Hypothalamus (tissue), 51 donors: ENCODE measurements at regions not wholly inside any gene's neighbourhood (a gene's known extent, or its start where the extent isn't known, plus 50 kb on each side); places are given as distances from the start of the nearest gene placed in this dataset.
"Not testable (repeated sequence)": the region's sequence is repeated elsewhere in the genome, so short reads cannot be mapped to it uniquely, and the experiment has no call there.

Experiments used
- DNase-seq, 51 donors: peaks; one replicate each; lab custom pipeline; 2025; lab: John Stamatoyannopoulos, UW

- no peak for DNase-seq
Measured at GRCh38 chr1:79283451-79283850, 276.9 kb upstream of the ADGRL4 start.

DNA sequence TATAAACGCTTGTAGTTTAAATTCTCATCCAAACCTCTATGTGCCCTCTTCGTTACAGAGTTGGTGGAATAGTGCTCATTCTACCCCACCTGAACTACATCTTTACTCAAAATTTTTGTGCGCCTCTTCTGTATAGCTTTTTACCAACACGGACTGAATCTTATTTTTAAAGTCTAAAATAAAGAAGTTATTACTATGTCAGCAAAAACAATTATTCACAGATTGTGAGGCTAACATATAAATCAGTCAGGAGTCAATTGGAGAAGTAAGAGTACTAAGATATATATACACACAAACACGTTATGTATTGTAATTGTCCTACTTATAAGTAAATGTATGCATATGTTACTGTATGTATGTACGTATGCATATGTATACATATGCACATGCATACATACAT lies 274.9 kb upstream of the ADGRL4 start:
- no peak for DNase-seq

DNA sequence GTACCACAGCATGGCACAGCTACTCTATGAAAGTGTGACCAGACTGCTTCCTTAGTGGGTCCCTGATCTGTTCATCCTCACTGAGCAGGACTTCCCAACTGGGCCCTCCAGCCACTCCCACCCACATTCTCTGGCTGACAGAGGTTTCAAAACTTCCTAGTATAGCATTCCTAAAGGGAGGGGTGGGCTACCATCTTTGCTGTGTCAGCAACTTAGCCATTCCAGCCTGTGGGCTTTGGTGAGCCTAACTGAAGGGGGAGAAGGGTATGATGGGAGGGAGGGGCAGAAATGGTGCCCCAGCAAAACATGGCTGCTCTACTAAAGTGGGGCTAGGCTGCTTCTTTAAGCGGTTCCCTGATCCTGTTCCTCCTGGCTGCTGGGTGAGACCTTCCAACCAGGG lies 265.2 kb upstream of the ADGRL4 start:
- DNase-seq, result no peak

DNA sequence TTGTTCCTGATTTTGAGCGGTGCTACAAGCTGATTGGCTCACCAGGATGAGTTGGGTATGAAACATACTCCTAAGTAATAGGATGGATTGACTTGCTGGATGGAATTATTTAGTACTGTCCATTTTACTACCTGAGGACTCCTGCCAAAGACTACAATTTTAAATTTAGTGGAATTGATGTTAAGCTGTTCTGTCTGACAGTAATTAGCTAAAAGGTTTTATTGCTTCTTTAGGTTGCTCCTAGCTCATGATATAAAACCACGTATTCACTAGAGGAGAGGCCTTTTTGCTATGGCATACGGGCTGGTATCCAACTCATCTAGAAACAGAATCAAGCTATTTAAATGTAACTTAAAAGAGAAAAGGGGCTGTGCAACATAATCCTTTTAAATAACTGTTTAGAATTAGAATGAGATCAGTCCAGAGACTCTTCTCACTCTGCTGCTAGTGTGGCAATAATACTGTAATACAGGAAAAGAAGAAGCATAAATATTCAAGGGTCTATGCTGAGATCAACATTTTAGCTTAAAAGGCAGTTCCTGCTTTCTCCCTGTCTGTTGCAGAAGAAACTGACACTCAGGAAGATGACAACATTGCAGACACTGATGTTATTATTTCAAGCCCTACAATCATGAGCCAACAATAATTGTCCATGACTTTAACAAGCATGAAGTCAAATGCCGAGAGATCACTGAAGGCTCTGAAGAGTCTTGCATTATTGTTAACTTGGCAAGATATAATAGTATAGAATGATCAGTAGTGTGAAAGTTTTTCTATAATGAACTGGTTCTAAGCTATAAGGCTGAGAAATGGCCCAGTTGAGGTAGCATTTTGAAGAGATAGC lies 258.7 kb upstream of the ADGRL4 start:
- no peak for DNase-seq

DNA sequence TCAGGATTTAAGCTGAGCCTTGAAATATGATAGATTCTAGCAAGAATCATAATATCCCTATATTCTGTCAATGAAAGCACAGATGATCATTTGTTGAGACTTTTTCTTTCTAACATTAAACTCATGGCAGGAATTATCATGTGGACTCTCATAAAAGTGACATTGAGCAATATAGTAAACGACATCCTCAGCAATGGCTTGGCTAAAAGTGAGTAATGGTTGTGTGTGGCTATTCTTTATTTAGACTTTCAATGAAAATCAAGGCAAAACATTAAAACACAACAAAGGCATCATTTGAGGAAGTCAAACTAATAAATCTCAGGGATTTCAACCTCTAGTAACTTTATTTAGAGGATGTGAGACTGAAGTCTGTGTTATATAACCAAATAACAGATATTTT lies 257.8 kb upstream of the ADGRL4 start:
- DNase-seq, result no peak

DNA sequence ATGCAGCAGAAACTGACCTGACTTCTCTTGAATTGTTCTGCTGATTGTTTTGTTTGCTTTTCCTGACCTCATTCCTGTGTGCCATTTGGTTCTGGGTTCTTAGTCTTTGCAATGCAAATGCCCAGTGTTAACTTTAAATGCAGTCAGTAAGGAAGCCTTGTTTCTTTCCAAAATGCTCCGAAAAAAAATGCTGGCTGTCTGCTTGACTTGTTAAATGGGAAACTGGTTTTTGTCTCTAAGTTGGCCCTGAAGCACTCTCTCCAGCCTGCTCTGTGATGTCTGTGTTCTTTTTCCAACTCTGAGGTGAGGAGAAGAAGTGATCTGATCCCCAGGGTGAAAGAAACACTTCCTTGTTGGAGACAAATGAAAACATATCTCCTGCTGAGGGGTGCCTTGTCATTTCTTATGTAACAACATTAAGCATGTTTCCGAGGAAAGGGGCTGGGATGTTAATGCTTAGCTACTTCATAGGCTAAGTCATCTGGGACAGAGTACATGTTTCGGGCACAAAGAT lies 256.3 kb upstream of the ADGRL4 start:
- DNase-seq, result peak in 1 of 51 donors; percentile 7

DNA sequence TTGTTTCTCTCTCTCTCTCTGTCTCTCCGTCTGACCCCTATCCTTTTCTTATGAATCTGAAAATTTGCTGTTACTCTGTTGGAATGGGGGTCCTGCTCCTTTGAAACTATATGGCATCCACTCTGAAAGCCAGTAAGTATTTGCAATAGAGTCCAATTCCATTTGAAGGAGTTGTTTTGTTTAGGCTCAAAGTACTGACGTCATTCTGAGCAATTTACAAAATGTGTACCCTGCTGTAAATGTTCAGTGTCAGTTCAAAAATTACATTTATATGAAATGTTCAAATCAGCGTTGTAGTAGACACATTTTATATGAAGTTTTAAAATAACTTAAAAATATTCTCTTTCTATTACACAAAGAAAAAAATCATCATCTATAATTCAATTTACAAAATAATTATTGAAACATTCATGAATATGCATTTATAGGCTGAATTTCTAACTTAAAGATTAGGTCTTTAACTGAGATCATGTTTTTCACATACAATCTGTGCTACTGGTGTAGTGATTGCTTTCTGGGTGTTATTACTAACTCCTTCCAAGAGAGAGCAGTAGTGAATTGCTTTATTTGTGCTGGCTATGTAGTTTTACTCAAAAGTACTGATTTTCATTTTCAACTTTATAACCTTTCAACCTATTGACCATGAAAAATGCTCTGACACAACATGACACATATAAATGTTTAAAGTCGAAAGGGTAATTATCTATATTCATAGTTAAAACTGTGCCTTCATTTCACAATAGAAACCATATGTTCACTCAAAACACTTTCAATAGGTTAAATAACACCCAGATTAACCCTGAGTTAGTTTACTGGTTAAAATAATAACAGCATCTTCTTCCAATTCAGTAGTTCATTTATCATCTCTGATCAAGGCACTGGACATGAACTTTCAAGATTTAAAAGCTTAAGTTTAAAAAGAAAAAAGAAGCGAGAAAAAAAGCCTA lies 253.1 kb upstream of the ADGRL4 start:
- DNase-seq, result no peak

GRCh38 chr1:79255421-79255820 lies 248.9 kb upstream of the ADGRL4 start:
- no peak for DNase-seq

- DNase-seq, result no peak
Measured at GRCh38 chr1:79252598-79252997, 246.1 kb upstream of the ADGRL4 start.

- no peak for DNase-seq
Measured at GRCh38 chr1:79239840-79240239, 233.3 kb upstream of the ADGRL4 start.

DNA sequence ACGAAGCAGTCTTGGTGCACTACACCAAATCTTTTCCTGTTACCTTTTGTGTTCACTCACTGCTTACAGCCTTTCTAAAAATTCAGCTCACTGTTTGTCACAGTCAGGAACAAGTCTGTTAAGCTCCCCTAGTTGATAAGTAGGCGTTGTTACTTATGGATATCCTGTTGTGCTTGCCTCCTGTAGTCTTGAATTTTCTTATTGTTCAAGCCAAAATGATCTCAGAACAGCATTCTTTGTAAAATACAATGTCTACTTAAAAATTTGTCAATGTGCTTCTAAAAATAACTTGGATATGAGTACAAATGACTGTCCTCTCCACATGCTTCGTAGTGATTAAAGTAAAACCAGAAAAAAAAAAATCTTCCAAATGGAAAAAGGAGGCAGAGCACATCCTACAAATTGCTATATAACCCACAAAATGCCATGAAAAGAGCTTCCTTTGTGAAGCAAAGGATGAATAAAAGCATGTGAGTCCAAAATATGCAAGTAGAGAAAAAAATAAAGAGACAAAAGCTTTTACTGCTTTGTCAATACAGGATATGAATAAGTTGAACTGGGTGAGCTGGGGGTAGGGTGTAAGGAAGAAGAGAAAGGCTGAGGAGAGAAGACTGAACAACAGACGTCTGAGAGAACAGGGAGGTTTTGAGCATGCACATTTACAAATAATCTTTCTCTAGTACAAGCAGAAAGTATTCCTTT lies 228.9 kb upstream of the ADGRL4 start:
- DNase-seq, result no peak

GRCh38 chr1:79232818-79233217 lies 226.3 kb upstream of the ADGRL4 start:
- DNase-seq, result no peak

GRCh38 chr1:79230751-79231150 lies 224.2 kb upstream of the ADGRL4 start:
- not testable (repeated sequence) for DNase-seq

GRCh38 chr1:79226963-79227362 lies 220.4 kb upstream of the ADGRL4 start:
- DNase-seq, result no peak

- DNase-seq, result no peak
Measured at GRCh38 chr1:79224537-79224936, 218.0 kb upstream of the ADGRL4 start.

DNA sequence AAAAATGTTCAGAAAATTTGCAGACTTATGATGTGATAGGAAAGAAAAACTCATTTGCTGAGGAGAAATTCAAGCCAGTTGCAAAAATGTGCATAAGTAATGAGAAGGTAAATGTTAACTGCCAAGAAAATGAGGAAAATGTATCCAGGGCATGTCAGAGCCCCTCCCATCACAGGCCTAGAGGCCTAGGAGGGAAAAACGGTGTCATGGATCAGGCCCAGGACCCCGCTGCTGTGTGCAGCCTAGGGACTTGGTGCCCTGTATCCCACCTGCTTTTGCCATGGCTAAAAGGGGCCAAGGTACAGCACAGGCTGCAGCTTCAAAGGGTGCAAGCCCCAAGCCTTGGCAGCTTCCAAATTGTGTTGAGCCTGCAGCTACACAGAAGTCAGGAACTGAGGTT lies 214.0 kb upstream of the ADGRL4 start:
- no peak for DNase-seq

GRCh38 chr1:79215311-79215710 lies 208.8 kb upstream of the ADGRL4 start:
- DNase-seq, result no peak

GRCh38 chr1:79207786-79208185 lies 201.3 kb upstream of the ADGRL4 start:
- no peak for DNase-seq

DNA sequence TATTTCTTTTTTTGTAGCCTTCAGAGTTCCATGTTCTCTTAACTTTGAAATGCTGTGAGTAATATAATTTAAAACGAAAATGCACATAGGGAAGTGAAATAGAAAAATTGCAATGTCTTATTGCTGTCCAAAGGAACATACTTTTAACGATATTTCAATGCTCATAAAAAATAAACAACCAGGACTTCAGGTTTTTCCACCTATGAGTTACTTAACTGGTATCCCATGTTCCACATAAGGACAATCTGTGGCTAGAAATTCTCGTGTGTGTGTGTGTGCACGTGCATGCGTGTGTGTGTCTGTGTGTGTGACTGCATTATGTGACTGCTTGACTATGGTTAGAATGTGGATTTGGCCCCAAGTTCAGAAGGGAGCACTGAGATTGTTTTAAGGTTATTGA lies 200.8 kb upstream of the ADGRL4 start:
- no peak for DNase-seq

GRCh38 chr1:79204779-79205479 lies 198.4 kb upstream of the ADGRL4 start:
- DNase-seq, result no peak
